ENCODE measurements at regions not wholly inside any gene's neighbourhood (a gene's known extent, or its start where the extent isn't known, plus 50 kb on each side); places are given as distances from the start of the nearest gene placed in this dataset.

- ChIA-PET CTCF (no interaction called here), POLR2A (no interaction called here)
- DNase-seq (ENCODE audit: extremely low spot score) = no peak
- TF ChIP-seq BHLHE40 (IDR thresholded peaks at IDR 0.05; ENCODE audit: borderline replicate concordance) (no peak), TARDBP (IDR thresholded peaks at IDR 0.05) (no peak), ELF4 (IDR thresholded peaks at IDR 0.05) (no peak), SUZ12 (IDR thresholded peaks at IDR 0.05) (no peak), ARNT (IDR thresholded peaks at IDR 0.05) (no peak), NFRKB (IDR thresholded peaks at IDR 0.05) (no peak), ZNF384 (IDR thresholded peaks at IDR 0.05) (no peak), HDGF (IDR thresholded peaks at IDR 0.05; ENCODE audit: borderline replicate concordance) (no peak), SP1 (IDR thresholded peaks at IDR 0.05) (no peak), PKNOX1 (IDR thresholded peaks at IDR 0.05) (no peak), FOXA1 (IDR thresholded peaks at IDR 0.05) (no peak), CTBP1 (IDR thresholded peaks at IDR 0.05; ENCODE audit: borderline replicate concordance) (no peak), LEF1 (IDR thresholded peaks at IDR 0.05; ENCODE audit: borderline replicate concordance) (no peak), FOXK2 (IDR thresholded peaks at IDR 0.05) (no peak), FOXM1 (IDR thresholded peaks at IDR 0.05; ENCODE audit: borderline replicate concordance) (no peak), L3MBTL2 (conservative IDR thresholded peaks at IDR 0.05) (no peak)
Measured at GRCh38 chr6:87951751-87952150, 95.9 kb upstream of the SPACA1 start.

- POLR2A ChIA-PET = no interaction called here
- CTCF ChIA-PET = no interaction called here
- no peak for TF ChIP-seq CTBP1 (IDR thresholded peaks at IDR 0.05; ENCODE audit: borderline replicate concordance)
- no peak for DNase-seq (ENCODE audit: extremely low spot score)
Measured at GRCh38 chr6:87950614-87951013, 97.0 kb upstream of the SPACA1 start.

DNA sequence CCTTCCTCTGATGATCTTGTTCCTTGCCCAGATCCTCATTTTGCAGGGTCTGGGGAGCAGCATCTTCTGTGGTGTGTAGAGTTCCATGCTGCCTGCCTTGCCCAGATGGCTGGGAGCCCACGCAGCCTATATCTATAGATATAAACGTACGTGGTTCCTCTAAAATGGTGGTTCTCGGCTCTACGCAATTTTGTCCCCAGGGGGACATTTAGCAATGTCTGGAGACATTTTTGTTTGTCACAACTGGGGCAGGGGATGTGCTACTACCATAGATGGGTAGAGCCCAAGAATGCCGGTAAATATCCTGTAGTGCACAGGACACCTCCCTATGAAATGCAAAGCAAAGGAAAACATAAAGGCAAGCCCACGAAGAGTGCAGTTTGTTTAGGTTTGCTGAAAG lies 98.4 kb upstream of the SPACA1 start:
- ChIA-PET CTCF (interaction anchor here (0.6 kb wide), 1 partner anchor 1134 kb away, joined by 3 read pairs; no protein-coding TSS in a partner anchor), POLR2A (no interaction called here)
- TF ChIP-seq FOXM1 (IDR thresholded peaks at IDR 0.05; ENCODE audit: borderline replicate concordance) (no peak), ELF4 (IDR thresholded peaks at IDR 0.05) (no peak), SP1 (IDR thresholded peaks at IDR 0.05) (no peak), TARDBP (IDR thresholded peaks at IDR 0.05) (no peak), NFRKB (IDR thresholded peaks at IDR 0.05) (no peak), LEF1 (IDR thresholded peaks at IDR 0.05; ENCODE audit: borderline replicate concordance) (no peak), L3MBTL2 (conservative IDR thresholded peaks at IDR 0.05) (no peak)
- no peak for DNase-seq (ENCODE audit: extremely low spot score)

- POLR2A ChIA-PET = interaction anchor here (0.7 kb wide), 1 partner anchor 902 kb away, joined by 3 read pairs; no protein-coding TSS in a partner anchor
- TF ChIP-seq FOXM1 (IDR thresholded peaks at IDR 0.05; ENCODE audit: borderline replicate concordance) = no peak
- TF ChIP-seq CTBP1 (IDR thresholded peaks at IDR 0.05; ENCODE audit: borderline replicate concordance) = no peak
- TF ChIP-seq ELF4 (IDR thresholded peaks at IDR 0.05) = no peak
- no peak for TF ChIP-seq HDGF (IDR thresholded peaks at IDR 0.05; ENCODE audit: borderline replicate concordance)
- no peak for TF ChIP-seq L3MBTL2 (conservative IDR thresholded peaks at IDR 0.05)
- TF ChIP-seq FOXK2 (IDR thresholded peaks at IDR 0.05) = no peak
- TF ChIP-seq LEF1 (IDR thresholded peaks at IDR 0.05; ENCODE audit: borderline replicate concordance) = no peak
- TF ChIP-seq BHLHE40 (IDR thresholded peaks at IDR 0.05; ENCODE audit: borderline replicate concordance) = no peak
- TF ChIP-seq SP1 (IDR thresholded peaks at IDR 0.05) = no peak
- no peak for TF ChIP-seq FOXA1 (IDR thresholded peaks at IDR 0.05)
- no peak for TF ChIP-seq TARDBP (IDR thresholded peaks at IDR 0.05)
- no peak for TF ChIP-seq SUZ12 (IDR thresholded peaks at IDR 0.05)
- no peak for TF ChIP-seq PKNOX1 (IDR thresholded peaks at IDR 0.05)
- no peak for TF ChIP-seq ZNF384 (IDR thresholded peaks at IDR 0.05)
- TF ChIP-seq NFRKB (IDR thresholded peaks at IDR 0.05) = no peak
- no peak for TF ChIP-seq ARNT (IDR thresholded peaks at IDR 0.05)
- no peak for DNase-seq (ENCODE audit: extremely low spot score)
- CTCF ChIA-PET = interaction anchor here (0.6 kb wide), 1 partner anchor 12 kb away, joined by 3 read pairs; no protein-coding TSS in a partner anchor
Measured at GRCh38 chr6:87946669-87947068, 101.0 kb upstream of the SPACA1 start.

DNA sequence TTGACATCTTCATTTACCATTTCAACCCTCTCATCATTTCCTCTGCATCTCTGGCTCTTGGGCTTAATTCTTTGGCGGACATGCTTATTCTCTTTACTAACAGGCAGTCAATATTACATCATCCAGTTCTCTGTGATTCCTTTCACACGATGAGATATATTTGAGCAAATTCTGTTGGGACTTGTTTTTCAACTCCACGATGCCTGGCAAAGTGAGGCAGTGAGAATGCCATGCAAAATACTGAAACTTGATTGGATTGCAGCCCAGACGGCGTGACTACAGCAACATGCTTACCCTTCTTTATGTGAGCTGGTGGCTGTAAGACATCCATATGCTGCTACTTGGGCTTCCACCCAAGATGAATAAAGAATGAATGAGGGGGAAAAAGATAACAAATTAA lies 101.7 kb upstream of the SPACA1 start:
- TF ChIP-seq SP1 (IDR thresholded peaks at IDR 0.05) (no peak), TARDBP (IDR thresholded peaks at IDR 0.05) (no peak), FOXA1 (IDR thresholded peaks at IDR 0.05) (no peak), CTBP1 (IDR thresholded peaks at IDR 0.05; ENCODE audit: borderline replicate concordance) (no peak), FOXK2 (IDR thresholded peaks at IDR 0.05) (no peak), PKNOX1 (IDR thresholded peaks at IDR 0.05) (no peak), L3MBTL2 (conservative IDR thresholded peaks at IDR 0.05) (no peak), NFRKB (IDR thresholded peaks at IDR 0.05) (no peak), ELF4 (IDR thresholded peaks at IDR 0.05) (no peak), HDGF (IDR thresholded peaks at IDR 0.05; ENCODE audit: borderline replicate concordance) (no peak), SUZ12 (IDR thresholded peaks at IDR 0.05) (no peak), FOXM1 (IDR thresholded peaks at IDR 0.05; ENCODE audit: borderline replicate concordance) (no peak), ARNT (IDR thresholded peaks at IDR 0.05) (no peak), ZNF384 (IDR thresholded peaks at IDR 0.05) (no peak), BHLHE40 (IDR thresholded peaks at IDR 0.05; ENCODE audit: borderline replicate concordance) (no peak), LEF1 (IDR thresholded peaks at IDR 0.05; ENCODE audit: borderline replicate concordance) (no peak)
- no peak for DNase-seq (ENCODE audit: extremely low spot score)
- POLR2A ChIA-PET = interaction anchor here (0.7 kb wide), 1 partner anchor 903 kb away, joined by 3 read pairs; no protein-coding TSS in a partner anchor
- CTCF ChIA-PET = no interaction called here

DNA sequence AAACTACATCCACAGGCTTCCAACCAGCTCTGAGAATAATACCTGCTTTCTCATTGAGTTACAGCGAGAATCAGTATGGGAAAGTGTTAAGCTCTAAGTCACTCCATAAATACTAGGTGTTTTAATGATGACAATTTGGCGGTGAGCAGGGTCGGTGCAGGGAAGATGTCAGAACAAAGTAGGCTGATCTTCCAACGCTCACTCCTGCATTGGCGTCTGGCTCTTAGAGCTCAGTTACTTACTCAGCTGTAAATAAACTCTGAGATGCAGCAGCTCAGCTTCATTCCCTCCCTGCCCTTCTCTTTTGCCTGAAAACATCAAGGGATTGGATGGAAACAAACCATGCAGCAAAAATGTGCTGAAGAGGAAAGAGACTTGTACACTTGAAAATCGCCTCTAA lies 102.5 kb upstream of the SPACA1 start:
- DNase-seq (ENCODE audit: extremely low spot score) = no peak
- CTCF ChIA-PET = interaction anchor here (0.6 to 1.0 kb wide), 2 partner anchors 10 to 21 kb away, joined by 3 to 5 read pairs; no protein-coding TSS in a partner anchor
- POLR2A ChIA-PET = interaction anchor here (1.0 to 1.6 kb wide), 6 partner anchors 11 to 105 kb away, joined by 3 to 7 read pairs (median 4); no protein-coding TSS in a partner anchor
- TF ChIP-seq TARDBP (IDR thresholded peaks at IDR 0.05) (no peak), SUZ12 (IDR thresholded peaks at IDR 0.05) (no peak)

Measured in HEK293T (cell line).